BJ (cell line): ENCODE measurements at regions not wholly inside any gene's neighbourhood (a gene's known extent, or its start where the extent isn't known, plus 50 kb on each side); places are given as distances from the start of the nearest gene placed in this dataset.

ENCODE experiments used
- CTCF ChIA-PET: fragments of 350-600 bp; formaldehyde crosslinking; extraction: SDS; loops from one replicate; lab custom pipeline; 2021; ENCODE audit warnings: antibody characterized with exemption, inconsistent platforms; lab: Yijun Ruan, JAX
- POLR2A ChIA-PET: fragments of 300-600 bp; sonication (Branson Sonifier 250); formaldehyde crosslinking; extraction: SDS; loops from one replicate; lab custom pipeline; 2021; ENCODE audit warnings: antibody characterized with exemption; lab: Charles Lee
- DNase-seq: peaks from one replicate; pipeline ENCODE4 v3.0.0-alpha.2; 2011; ENCODE audit warnings: low read depth
- H3K27me3 ChIP-seq: 2 replicates; pipeline ENCODE4 v1.6.0; 2011; ENCODE audit warnings: low read length; ENCODE audit not compliant: control insufficient read depth, insufficient read depth
- H3K36me3 ChIP-seq: 2 replicates; pipeline ENCODE4 v1.5.1; 2011; ENCODE audit warnings: low read length; ENCODE audit not compliant: control insufficient read depth, insufficient read depth
- H3K4me3 ChIP-seq: 2 replicates; pipeline ENCODE4 v1.5.1; 2011; ENCODE audit warnings: low read depth, mild to moderate bottlenecking, control low read depth, low read length
- TF ChIP-seq, protein P1 (sequence below): IDR thresholded peaks from 2 replicates; pipeline ENCODE4 v1.5.1; 2011; ENCODE audit warnings: low read depth, mild to moderate bottlenecking, control low read depth, inconsistent platforms, low read length, moderate library complexity; ENCODE audit not compliant: insufficient read depth

DNA sequence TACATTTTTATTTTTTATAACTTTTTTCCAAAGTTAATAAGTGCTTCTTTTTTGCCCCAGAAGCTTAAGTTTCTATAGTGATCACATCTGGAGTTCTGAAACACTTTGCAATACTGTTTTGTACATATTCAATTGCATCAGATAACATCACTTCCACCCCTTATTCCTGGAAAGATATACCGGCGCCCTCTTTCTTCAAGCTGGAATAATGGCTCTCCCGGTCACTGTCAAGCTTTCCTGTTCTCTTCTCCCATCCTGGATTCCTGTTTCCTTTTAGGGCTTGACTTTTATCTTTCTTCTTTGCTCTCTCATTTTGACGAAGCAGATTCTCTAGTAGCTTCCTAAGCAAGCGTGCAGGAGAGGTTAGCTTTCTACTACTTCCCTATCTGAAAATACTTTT lies 1866.8 kb downstream of the MRPL39 start:
- ChIA-PET POLR2A (no interaction called here), CTCF (no interaction called here)
- no peak for DNase-seq
- H3K36me3 ChIP-seq, result no peaks in the 10 kb centered on the region
- TF ChIP-seq, protein P1, sequence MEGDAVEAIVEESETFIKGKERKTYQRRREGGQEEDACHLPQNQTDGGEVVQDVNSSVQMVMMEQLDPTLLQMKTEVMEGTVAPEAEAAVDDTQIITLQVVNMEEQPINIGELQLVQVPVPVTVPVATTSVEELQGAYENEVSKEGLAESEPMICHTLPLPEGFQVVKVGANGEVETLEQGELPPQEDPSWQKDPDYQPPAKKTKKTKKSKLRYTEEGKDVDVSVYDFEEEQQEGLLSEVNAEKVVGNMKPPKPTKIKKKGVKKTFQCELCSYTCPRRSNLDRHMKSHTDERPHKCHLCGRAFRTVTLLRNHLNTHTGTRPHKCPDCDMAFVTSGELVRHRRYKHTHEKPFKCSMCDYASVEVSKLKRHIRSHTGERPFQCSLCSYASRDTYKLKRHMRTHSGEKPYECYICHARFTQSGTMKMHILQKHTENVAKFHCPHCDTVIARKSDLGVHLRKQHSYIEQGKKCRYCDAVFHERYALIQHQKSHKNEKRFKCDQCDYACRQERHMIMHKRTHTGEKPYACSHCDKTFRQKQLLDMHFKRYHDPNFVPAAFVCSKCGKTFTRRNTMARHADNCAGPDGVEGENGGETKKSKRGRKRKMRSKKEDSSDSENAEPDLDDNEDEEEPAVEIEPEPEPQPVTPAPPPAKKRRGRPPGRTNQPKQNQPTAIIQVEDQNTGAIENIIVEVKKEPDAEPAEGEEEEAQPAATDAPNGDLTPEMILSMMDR, result no peak
- H3K27me3 ChIP-seq, result no peaks in the 10 kb centered on the region
- no peak overlapping the region for H3K4me3 ChIP-seq

DNA sequence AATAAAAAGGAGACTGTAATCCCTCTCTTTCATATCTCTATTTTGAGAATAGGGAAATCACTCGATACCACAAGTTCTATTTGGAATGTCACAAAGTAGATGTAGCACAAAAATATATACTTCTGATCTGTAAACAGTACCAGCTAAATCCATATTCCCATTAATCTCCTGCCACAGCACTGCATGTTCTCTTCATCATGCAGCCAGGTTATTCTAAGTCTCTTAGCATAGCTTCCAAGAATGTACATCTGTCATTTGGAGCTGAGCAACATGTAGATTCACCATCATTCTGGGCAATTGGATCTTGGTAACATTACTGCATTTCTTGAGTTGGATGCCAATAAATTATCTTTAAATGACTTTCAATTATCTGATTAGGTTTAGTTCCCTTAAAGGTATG lies 1874.5 kb downstream of the MRPL39 start:
- no peak overlapping the region for H3K4me3 ChIP-seq
- H3K36me3 ChIP-seq, result no peaks in the 10 kb centered on the region
- DNase-seq, result no peak
- H3K27me3 ChIP-seq, result no peaks in the 10 kb centered on the region
- POLR2A ChIA-PET, result no interaction called here
- TF ChIP-seq, protein P1, result no peak
- CTCF ChIA-PET, result no interaction called here

DNA sequence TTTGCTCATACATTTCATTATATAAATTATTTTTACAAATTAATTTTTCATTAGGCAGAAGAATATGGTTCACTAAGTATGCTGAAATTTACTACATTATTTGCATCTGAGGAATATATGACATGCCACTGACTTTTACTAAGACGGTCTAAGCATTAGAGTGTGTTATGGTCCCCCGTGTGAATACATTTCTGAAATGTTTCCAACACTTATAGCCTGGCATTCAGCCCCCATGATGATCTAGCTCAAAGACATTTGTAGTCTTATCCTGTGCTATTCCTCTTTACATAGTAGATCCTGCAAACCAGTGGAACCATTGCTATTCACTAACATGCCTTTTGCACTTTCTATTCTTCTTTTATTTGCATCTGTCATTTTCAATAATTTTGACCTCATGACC lies 1878.0 kb downstream of the MRPL39 start:
- ChIA-PET CTCF (no interaction called here), POLR2A (no interaction called here)
- no peak for DNase-seq
- H3K27me3 ChIP-seq, result no peaks in the 10 kb centered on the region
- H3K4me3 ChIP-seq, result no peak overlapping the region
- H3K36me3 ChIP-seq, result no peaks in the 10 kb centered on the region
- TF ChIP-seq, protein P1, result no peak

DNA sequence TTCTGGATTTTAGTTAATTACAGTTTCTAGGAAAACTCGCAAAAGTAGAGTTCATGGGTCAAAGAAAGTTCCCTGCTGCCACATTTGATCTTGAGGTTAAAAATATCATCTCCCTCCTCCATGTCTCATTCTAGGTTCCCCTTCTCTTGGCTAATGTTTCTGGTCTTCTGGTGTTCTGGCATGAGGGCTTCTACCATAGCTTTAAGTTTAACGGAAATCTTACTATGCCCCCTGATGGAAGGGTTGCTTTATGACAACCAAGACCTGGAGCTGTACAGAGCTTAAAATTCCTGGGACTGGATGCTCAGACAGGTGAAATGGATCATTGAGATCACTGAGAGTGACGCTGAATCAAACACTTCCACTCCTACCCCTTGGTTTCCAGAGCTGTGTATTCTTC lies 1881.7 kb downstream of the MRPL39 start:
- no peak for DNase-seq
- TF ChIP-seq, protein P1, result no peak
- Histone ChIP-seq H3K4me3 (no peak overlapping the region), H3K27me3 (no peaks in the 10 kb centered on the region), H3K36me3 (no peaks in the 10 kb centered on the region)
- ChIA-PET CTCF (no interaction called here), POLR2A (no interaction called here)

DNA sequence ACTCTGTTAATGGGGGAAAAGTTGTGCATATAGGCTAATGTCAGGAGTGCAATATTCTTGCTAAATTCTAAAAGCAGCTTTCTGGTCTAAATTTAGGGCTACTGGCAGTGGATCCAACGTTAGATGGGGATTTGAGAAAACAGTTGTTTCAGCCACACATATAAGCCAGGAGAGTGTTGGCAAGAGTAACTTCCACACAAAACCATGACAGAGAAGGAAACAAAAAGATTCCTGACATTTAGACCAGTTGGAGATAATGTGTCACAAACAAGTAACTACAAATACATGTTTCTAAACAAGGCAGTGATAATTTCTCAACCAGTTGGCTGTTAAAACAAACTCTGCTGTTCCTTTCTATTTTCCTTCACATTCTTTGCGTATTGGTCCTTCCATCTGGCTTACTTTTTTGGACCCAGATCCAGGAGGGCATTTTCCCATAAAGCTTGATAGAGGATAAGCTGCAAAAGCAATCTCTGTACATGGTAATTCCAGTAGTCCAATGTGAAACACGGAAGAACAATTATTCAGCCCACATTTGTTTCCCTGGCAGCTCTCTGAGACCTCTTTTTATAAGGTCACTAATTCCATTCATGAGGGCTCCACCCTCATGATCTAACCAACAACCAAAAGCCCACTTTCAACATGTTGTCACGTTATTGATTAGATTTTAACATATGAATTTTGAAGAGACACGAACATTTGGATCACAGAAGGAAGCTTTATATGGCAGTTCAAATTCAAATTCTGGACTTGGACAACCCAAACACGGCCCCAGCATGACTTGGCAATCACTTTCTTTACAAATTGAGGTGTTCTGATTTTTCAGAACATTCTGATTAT lies 1888.6 kb downstream of the MRPL39 start:
- CTCF ChIA-PET, result interaction anchor here (1.0 kb wide), 1 partner anchor 164 kb away, joined by 3 read pairs; no protein-coding TSS in a partner anchor

More for the DNA sequence above, 1888.6 kb downstream of the MRPL39 start:
- no peak overlapping the region for H3K4me3 ChIP-seq
- POLR2A ChIA-PET, result no interaction called here
- TF ChIP-seq, protein P1, result no peak
- H3K36me3 ChIP-seq, result no peaks in the 10 kb centered on the region
- DNase-seq, result no peak
- no peaks in the 10 kb centered on the region for H3K27me3 ChIP-seq
